ENCODE measurements at regions not wholly inside any gene's neighbourhood (a gene's known extent, or its start where the extent isn't known, plus 50 kb on each side); places are given as distances from the start of the nearest gene placed in this dataset.

DNA sequence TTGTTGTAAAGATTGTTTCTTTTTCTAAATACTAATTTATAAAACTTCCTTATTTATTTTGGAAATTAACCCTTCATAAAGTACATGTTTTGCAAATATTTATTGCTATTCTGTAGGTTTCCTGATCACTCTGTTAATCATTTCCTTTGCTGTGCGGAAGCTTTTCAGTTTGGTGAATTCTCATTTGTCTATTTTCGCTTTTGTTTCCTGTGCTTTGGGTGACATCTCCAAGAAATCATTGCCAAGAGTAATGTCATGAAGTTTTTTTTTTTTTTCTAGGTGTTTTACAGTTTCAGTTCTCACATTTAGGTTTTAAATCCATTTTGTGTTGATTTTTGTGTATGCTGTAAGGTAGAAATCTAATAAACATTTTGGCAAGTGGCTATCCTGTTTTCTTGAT, 1899.8 kb upstream of the ACO1 start:
- TF ChIP-seq, protein P1, sequence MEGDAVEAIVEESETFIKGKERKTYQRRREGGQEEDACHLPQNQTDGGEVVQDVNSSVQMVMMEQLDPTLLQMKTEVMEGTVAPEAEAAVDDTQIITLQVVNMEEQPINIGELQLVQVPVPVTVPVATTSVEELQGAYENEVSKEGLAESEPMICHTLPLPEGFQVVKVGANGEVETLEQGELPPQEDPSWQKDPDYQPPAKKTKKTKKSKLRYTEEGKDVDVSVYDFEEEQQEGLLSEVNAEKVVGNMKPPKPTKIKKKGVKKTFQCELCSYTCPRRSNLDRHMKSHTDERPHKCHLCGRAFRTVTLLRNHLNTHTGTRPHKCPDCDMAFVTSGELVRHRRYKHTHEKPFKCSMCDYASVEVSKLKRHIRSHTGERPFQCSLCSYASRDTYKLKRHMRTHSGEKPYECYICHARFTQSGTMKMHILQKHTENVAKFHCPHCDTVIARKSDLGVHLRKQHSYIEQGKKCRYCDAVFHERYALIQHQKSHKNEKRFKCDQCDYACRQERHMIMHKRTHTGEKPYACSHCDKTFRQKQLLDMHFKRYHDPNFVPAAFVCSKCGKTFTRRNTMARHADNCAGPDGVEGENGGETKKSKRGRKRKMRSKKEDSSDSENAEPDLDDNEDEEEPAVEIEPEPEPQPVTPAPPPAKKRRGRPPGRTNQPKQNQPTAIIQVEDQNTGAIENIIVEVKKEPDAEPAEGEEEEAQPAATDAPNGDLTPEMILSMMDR (IDR thresholded peaks at IDR 0.05): no peak
- TF ChIP-seq POLR2A (IDR thresholded peaks at IDR 0.05): no peak

Data from prostate gland (tissue), 2 donors.